DND-41 (cell line): ENCODE measurements at regions not wholly inside any gene's neighbourhood (a gene's known extent, or its start where the extent isn't known, plus 50 kb on each side); places are given as distances from the start of the nearest gene placed in this dataset.

Source experiments
- ATAC-seq: fragments of 200-7000 bp; cut with Tn5 transposase; 3 replicates; pipeline ENCODE4 v1.9.1; 2021; ENCODE audit warnings: low read depth; ENCODE audit not compliant: insufficient read depth
- DNase-seq: peaks from one replicate; pipeline ENCODE4 v3.0.0-alpha.2; 2020
- H2AFZ ChIP-seq: 2 replicates; pipeline ENCODE4 v1.6.0; 2012; ENCODE audit warnings: low read depth, low read length
- H3K27ac ChIP-seq: 2 replicates; pipeline ENCODE4 v1.5.1; 2012; ENCODE audit warnings: low read length, inconsistent platforms
- H3K27me3 ChIP-seq: fragments of 200-600 bp; sonication (generic); 2 replicates; pipeline ENCODE4 v1.6.0; 2012; ENCODE audit warnings: low read length, mild to moderate bottlenecking, inconsistent platforms; ENCODE audit not compliant: insufficient read depth, poor library complexity
- H3K36me3 ChIP-seq: 2 replicates; pipeline ENCODE4 v1.5.1; 2012; ENCODE audit warnings: low read length, inconsistent platforms; ENCODE audit not compliant: insufficient read depth
- H3K4me1 ChIP-seq: 2 replicates; pipeline ENCODE4 v1.5.1; 2012; ENCODE audit warnings: mild to moderate bottlenecking, low read length; ENCODE audit not compliant: insufficient read depth
- H3K4me2 ChIP-seq: 2 replicates; pipeline ENCODE4 v1.6.0; 2012; ENCODE audit warnings: mild to moderate bottlenecking, moderate library complexity, low read length, inconsistent platforms; ENCODE audit not compliant: insufficient read depth
- H3K4me3 ChIP-seq, 2 experiments: fragments of 200-600 bp in 1 of 2; shearing (Covaris generic) in 1 of 2; 2 replicates each; pipeline ENCODE4 v1.5.1; 2012 to 2016; ENCODE audit warnings: inconsistent platforms in 2 of 2, low read length in 2 of 2, mild to moderate bottlenecking in 2 of 2, low read depth in 1 of 2, moderate library complexity in 1 of 2
- H3K79me2 ChIP-seq: 2 replicates; pipeline ENCODE4 v1.6.0; 2012; ENCODE audit warnings: low read length, inconsistent platforms; ENCODE audit not compliant: insufficient read depth
- H3K9ac ChIP-seq: 2 replicates; pipeline ENCODE4 v1.6.0; 2012; ENCODE audit warnings: low read depth, mild to moderate bottlenecking, inconsistent platforms, low read length, moderate library complexity
- H3K9me3 ChIP-seq: 2 replicates; pipeline ENCODE4 v1.5.1; 2012; ENCODE audit warnings: low read length, moderate library complexity, mild to moderate bottlenecking, inconsistent platforms; ENCODE audit not compliant: insufficient read depth, severe bottlenecking
- H4K20me1 ChIP-seq: 2 replicates; pipeline ENCODE4 v1.6.0; 2012; ENCODE audit warnings: low read length; ENCODE audit not compliant: insufficient read depth
- EZH2 ChIP-seq: IDR thresholded peaks from 3 replicates; pipeline ENCODE4 v1.6.1; 2012; ENCODE audit warnings: borderline replicate concordance, low read depth, mild to moderate bottlenecking, moderate library complexity, low read length, inconsistent platforms; ENCODE audit not compliant: severe bottlenecking
- TF ChIP-seq, protein P1 (sequence below): IDR thresholded peaks from 2 replicates; pipeline ENCODE4 v1.5.1; 2012; ENCODE audit warnings: borderline replicate concordance, low read length, moderate library complexity, mild to moderate bottlenecking; ENCODE audit not compliant: poor library complexity, severe bottlenecking; ENCODE audit errors: extremely low read depth

GRCh38 chr1:79695138-79695537 is 688.6 kb upstream of the ADGRL4 start:
- no peak overlapping the region for H3K9ac ChIP-seq

GRCh38 chr1:79694241-79694640 is 687.7 kb upstream of the ADGRL4 start:
- no peak overlapping the region for H3K27ac ChIP-seq
- DNase-seq: no peak
- no peak overlapping the region for H3K4me2 ChIP-seq
- H3K9ac ChIP-seq: no peak overlapping the region
- TF ChIP-seq, protein P1, sequence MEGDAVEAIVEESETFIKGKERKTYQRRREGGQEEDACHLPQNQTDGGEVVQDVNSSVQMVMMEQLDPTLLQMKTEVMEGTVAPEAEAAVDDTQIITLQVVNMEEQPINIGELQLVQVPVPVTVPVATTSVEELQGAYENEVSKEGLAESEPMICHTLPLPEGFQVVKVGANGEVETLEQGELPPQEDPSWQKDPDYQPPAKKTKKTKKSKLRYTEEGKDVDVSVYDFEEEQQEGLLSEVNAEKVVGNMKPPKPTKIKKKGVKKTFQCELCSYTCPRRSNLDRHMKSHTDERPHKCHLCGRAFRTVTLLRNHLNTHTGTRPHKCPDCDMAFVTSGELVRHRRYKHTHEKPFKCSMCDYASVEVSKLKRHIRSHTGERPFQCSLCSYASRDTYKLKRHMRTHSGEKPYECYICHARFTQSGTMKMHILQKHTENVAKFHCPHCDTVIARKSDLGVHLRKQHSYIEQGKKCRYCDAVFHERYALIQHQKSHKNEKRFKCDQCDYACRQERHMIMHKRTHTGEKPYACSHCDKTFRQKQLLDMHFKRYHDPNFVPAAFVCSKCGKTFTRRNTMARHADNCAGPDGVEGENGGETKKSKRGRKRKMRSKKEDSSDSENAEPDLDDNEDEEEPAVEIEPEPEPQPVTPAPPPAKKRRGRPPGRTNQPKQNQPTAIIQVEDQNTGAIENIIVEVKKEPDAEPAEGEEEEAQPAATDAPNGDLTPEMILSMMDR: no peak
- no peak for TF ChIP-seq EZH2
- H3K36me3 ChIP-seq: no peaks in the 10 kb centered on the region
- no peaks in the 10 kb centered on the region for H3K4me1 ChIP-seq
- no peaks in the 10 kb centered on the region for H3K9me3 ChIP-seq
- H3K79me2 ChIP-seq: no peaks in the 10 kb centered on the region
- H3K4me3 ChIP-seq: no peak overlapping the region
- H4K20me1 ChIP-seq: no peaks in the 10 kb centered on the region
- no peak for ATAC-seq
- H2AFZ ChIP-seq: no peak overlapping the region
- H3K27me3 ChIP-seq: no peaks in the 10 kb centered on the region

More at GRCh38 chr1:79695138-79695537, 688.6 kb upstream of the ADGRL4 start:
- ATAC-seq: no peak
- Histone ChIP-seq H3K27ac (no peak overlapping the region), H3K36me3 (no peaks in the 10 kb centered on the region), H3K4me2 (no peak overlapping the region), H3K4me1 (no peaks in the 10 kb centered on the region), H4K20me1 (no peaks in the 10 kb centered on the region), H3K27me3 (no peaks in the 10 kb centered on the region), H3K79me2 (no peaks in the 10 kb centered on the region), H2AFZ (no peak overlapping the region), H3K4me3 (no peak overlapping the region), H3K9me3 (no peaks in the 10 kb centered on the region)
- no peak for DNase-seq
- TF ChIP-seq, protein P1: no peak
- TF ChIP-seq EZH2: no peak

DNA sequence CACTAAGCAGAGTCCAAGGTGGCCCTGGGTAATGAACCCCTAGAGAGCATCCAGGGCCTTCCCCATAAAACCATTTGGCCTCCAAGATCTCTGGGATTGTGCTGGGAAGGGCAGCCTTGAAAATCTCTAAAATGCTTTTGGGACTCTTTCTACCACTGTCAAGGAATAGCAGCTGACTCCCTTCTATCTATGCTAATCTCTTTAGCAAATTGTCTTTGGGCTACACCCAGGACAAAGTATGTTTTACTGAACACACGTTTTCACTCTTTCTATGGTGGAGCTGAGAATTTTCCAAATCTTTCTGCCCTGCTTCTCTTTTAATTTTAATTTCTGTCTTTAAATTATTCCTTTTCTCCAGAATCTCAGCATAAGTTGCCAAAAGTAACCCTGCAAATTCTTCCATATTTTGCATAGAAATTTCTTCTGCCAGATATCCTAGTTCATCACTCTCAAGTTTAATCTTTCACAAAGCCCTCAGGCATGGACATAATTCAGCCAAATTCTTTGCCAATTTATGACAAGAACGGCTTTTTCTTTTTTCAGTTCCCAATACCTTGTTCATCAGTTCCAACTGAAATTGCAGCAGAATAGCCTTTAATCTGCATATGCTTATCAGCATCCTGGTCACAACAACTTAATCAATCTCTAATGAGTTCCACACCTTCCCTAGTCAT is 687.0 kb upstream of the ADGRL4 start:
- no peak for ATAC-seq
- H3K4me2 ChIP-seq: no peak overlapping the region
- no peak overlapping the region for H3K27ac ChIP-seq
- H3K79me2 ChIP-seq: no peaks in the 10 kb centered on the region
- DNase-seq: no peak
- no peaks in the 10 kb centered on the region for H3K27me3 ChIP-seq
- H3K36me3 ChIP-seq: no peaks in the 10 kb centered on the region
- no peak overlapping the region for H3K4me3 ChIP-seq
- H3K9ac ChIP-seq: no peak overlapping the region
- H4K20me1 ChIP-seq: no peaks in the 10 kb centered on the region
- no peak overlapping the region for H2AFZ ChIP-seq
- no peaks in the 10 kb centered on the region for H3K9me3 ChIP-seq
- TF ChIP-seq, protein P1: no peak
- TF ChIP-seq EZH2: no peak
- no peaks in the 10 kb centered on the region for H3K4me1 ChIP-seq
